ENCODE measurements at regions not wholly inside any gene's neighbourhood (a gene's known extent, or its start where the extent isn't known, plus 50 kb on each side); places are given as distances from the start of the nearest gene placed in this dataset.
A peak's percentile ranks its signal among the peaks of the same experiment; 100 is the strongest.

DNA sequence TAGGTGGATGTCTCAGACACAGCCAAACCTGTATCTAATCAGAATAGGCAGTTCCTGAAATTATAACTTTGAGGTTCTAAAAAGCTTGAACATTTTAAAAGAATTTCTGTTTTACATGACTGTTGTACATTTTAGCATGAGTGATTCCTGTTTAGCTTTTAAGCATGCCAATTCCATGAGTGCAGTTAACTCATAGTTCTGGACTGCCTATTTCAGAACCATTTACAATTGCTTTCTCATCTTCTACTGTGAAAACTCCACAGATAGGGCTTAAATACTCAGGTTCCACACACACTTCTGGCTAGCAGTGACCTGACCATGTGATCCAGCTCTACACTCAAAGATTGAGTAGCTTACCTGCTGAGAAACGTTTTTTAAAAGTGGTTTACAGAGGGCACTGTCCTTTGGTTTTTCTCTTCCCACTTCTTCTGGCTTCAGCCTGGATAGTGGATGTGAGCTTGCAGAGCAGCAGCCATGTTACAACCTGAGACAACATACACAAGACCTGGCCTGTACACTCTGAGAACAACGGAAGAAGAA is 280.8 kb downstream of the ANKRD50 start:
- Histone ChIP-seq H3K27ac (ENCODE audit: low read depth in 2 of 2, low read length in 2 of 2) (no peak overlapping the region), H3K4me3 (ENCODE audit: low read length in 3 of 3) (no peak overlapping the region), H3K4me1 (ENCODE audit: control insufficient read depth in 2 of 3, insufficient read depth in 2 of 3, low read depth in 1 of 3, low read length in 3 of 3) (peaks cover 0 to 3% (median 0%) of the 10 kb centered on the region in 3 donors), H3K9ac (ENCODE audit: low read length in 3 of 3) (no peak overlapping the region), H3K27me3 (ENCODE audit: control insufficient read depth, insufficient read depth, low read length) (no peaks in the 10 kb centered on the region), H3K36me3 (ENCODE audit: control insufficient read depth in 2 of 3, insufficient read depth in 3 of 3, low read length in 3 of 3) (no peaks in the 10 kb centered on the region), H3K9me3 (ENCODE audit: control insufficient read depth in 2 of 3, insufficient read depth in 1 of 3, low read length in 3 of 3) (no peaks in the 10 kb centered on the region)
- no peak for FAIRE-seq
- TF ChIP-seq CTCF (IDR thresholded peaks at IDR 0.05; ENCODE audit: borderline replicate concordance, extremely low read depth, insufficient read depth), result no peak
- no peak for DNase-seq
- intact Hi-C loops (cut with DNase I), result no loop called here

- H3K27ac ChIP-seq (ENCODE audit: low read depth in 2 of 2, low read length in 2 of 2), result no peak overlapping the region
- no peaks in the 10 kb centered on the region for H3K27me3 ChIP-seq (ENCODE audit: control insufficient read depth, insufficient read depth, low read length)
- intact Hi-C loops (cut with DNase I), result no loop called here
- FAIRE-seq (peak; percentile 74), DNase-seq (no peak)
- H3K9me3 ChIP-seq (ENCODE audit: control insufficient read depth in 2 of 3, insufficient read depth in 1 of 3, low read length in 3 of 3), result no peaks in the 10 kb centered on the region
- no peak overlapping the region for H3K9ac ChIP-seq (ENCODE audit: low read length in 3 of 3)
- TF ChIP-seq CTCF (IDR thresholded peaks at IDR 0.05; ENCODE audit: borderline replicate concordance, extremely low read depth, insufficient read depth), result no peak
- H3K4me3 ChIP-seq (ENCODE audit: low read length in 3 of 3), result no peak overlapping the region
- no peaks in the 10 kb centered on the region for H3K36me3 ChIP-seq (ENCODE audit: control insufficient read depth in 2 of 3, insufficient read depth in 3 of 3, low read length in 3 of 3)
- H3K4me1 ChIP-seq (ENCODE audit: control insufficient read depth in 2 of 3, insufficient read depth in 2 of 3, low read depth in 1 of 3, low read length in 3 of 3), result peaks cover 0 to 3% (median 0%) of the 10 kb centered on the region in 3 donors
Measured at GRCh38 chr4:124432500-124432899, 280.0 kb downstream of the ANKRD50 start.

DNA sequence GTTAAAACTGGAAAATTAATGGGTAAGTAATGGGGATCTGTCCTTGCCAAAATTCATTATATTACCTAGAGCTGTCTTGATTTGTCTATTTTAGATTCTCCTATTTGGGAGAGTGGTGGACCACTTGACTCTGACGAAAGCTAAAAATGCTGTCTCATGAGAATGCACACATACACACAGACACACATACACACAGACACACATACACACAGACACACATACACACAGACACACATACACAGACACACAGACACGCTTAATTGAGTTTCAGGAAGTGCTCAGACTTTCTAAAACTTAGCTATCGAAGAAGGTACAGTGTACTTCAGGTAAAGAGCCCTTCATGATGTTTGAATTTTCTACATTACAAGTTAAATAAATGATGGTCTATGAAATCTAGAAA is 279.5 kb downstream of the ANKRD50 start:
- Histone ChIP-seq H3K9ac (ENCODE audit: low read length in 3 of 3) (no peak overlapping the region), H3K27ac (ENCODE audit: low read depth in 2 of 2, low read length in 2 of 2) (no peak overlapping the region)
- no peak for FAIRE-seq

More for the DNA sequence above, 279.5 kb downstream of the ANKRD50 start:
- Histone ChIP-seq H3K4me3 (ENCODE audit: low read length in 3 of 3) (no peak overlapping the region), H3K4me1 (ENCODE audit: control insufficient read depth in 2 of 3, insufficient read depth in 2 of 3, low read depth in 1 of 3, low read length in 3 of 3) (peaks cover 0 to under 1% (median 0%) of the 10 kb centered on the region in 3 donors), H3K27me3 (ENCODE audit: control insufficient read depth, insufficient read depth, low read length) (no peaks in the 10 kb centered on the region), H3K36me3 (ENCODE audit: control insufficient read depth in 2 of 3, insufficient read depth in 3 of 3, low read length in 3 of 3) (no peaks in the 10 kb centered on the region), H3K9me3 (ENCODE audit: control insufficient read depth in 2 of 3, insufficient read depth in 1 of 3, low read length in 3 of 3) (no peaks in the 10 kb centered on the region)
- no peak for DNase-seq
- intact Hi-C loops (cut with DNase I), result no loop called here
- no peak for TF ChIP-seq CTCF (IDR thresholded peaks at IDR 0.05; ENCODE audit: borderline replicate concordance, extremely low read depth, insufficient read depth)
